ENCODE measurements at regions not wholly inside any gene's neighbourhood (a gene's known extent, or its start where the extent isn't known, plus 50 kb on each side); places are given as distances from the start of the nearest gene placed in this dataset.

DNA sequence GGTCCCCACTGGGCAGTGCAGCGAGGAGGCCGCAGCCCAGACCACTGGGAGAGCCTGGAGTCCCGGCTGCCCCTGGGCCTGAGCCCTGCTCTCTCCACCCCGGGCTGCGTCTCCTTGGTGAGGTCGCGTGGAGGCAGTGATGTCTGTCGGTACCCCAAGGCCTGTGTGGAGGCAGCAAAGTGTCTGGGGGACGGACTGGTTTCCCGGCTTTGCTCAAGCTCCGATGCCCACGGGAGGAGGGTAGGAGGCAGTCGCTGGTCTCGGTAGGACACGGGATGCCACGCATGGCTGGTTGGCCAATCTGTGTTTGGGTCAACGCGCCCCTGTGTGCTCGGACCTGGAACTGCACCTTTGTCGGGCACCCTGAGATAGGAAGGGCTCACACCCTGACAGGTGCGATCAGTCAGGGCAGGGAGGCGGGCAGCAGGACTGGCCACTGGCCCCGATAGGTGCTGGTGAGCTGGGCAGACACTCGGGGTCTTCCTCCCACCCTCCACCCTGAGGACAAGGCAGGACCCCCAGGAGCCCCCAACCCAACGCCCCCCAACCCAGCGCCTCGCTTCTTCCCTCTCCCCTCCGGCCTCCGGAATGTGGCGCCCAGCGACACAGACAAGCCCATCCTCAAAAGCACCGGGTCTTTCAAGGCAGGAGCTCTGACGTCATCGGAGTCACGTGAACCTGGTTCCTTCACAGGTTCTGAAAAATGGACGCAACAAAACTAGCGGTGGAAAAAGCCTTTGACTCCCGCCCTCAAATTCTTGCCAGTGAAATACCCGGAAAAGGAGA is 288.6 kb downstream of the NDUFA10 start:
- no peak overlapping the region for H3K9ac ChIP-seq (ENCODE audit: insufficient read depth, low read length, poor library complexity, severe bottlenecking)
- no peaks in the 10 kb centered on the region for H4K20me1 ChIP-seq (ENCODE audit: insufficient read depth, low read length)
- no peak for DNase-seq
- H3K79me2 ChIP-seq (ENCODE audit: insufficient read depth, low read length) = no peaks in the 10 kb centered on the region
- WGBS (ENCODE audit: insufficient coverage) = 96% methylated on average over 36 of the region's 39 CpGs
- H3K36me3 ChIP-seq (replicated peaks in 1 of 2; ENCODE audit: control insufficient read depth in 1 of 2, insufficient read depth in 2 of 2, low read length in 2 of 2) = no peaks in the 10 kb centered on the region
- intact Hi-C loops (cut with micrococcal nuclease) = no loop called here
- no peak overlapping the region for H3K4me2 ChIP-seq (replicated peaks; ENCODE audit: extremely low read depth, low read length, poor library complexity, severe bottlenecking)
- no peak overlapping the region for H2AFZ ChIP-seq (ENCODE audit: insufficient read depth, low read depth, low read length, poor library complexity, severe bottlenecking)
- H3K4me1 ChIP-seq (ENCODE audit: control insufficient read depth in 1 of 2, insufficient read depth in 2 of 2, low read length in 2 of 2) = no peaks in the 10 kb centered on the region
- Mint-ChIP-seq H3K9me3 (peaks cover 17 to 26% (median 20%) of the 10 kb centered on the region in 7 donors), H3K4me3 (no peak overlapping the region), H3K4me1 (no peaks in the 10 kb centered on the region), H3K36me3 (peaks cover 0 to 4% of the 10 kb centered on the region in 2 donors), H3K27ac (peak overlapping the region in 1 of 7 donors; percentile 52), H3K27me3 (ENCODE audit: low read depth in 3 of 3) (peaks cover 2 to 9% (median 5%) of the 10 kb centered on the region in 3 donors)
- H3K27ac ChIP-seq (ENCODE audit: low read depth in 1 of 2, low read length in 2 of 2) = no peak overlapping the region
- H3K4me3 ChIP-seq (replicated peaks in 1 of 3; ENCODE audit: low read depth in 2 of 3, low read length in 3 of 3) = no peak overlapping the region
- TF ChIP-seq, protein P1, sequence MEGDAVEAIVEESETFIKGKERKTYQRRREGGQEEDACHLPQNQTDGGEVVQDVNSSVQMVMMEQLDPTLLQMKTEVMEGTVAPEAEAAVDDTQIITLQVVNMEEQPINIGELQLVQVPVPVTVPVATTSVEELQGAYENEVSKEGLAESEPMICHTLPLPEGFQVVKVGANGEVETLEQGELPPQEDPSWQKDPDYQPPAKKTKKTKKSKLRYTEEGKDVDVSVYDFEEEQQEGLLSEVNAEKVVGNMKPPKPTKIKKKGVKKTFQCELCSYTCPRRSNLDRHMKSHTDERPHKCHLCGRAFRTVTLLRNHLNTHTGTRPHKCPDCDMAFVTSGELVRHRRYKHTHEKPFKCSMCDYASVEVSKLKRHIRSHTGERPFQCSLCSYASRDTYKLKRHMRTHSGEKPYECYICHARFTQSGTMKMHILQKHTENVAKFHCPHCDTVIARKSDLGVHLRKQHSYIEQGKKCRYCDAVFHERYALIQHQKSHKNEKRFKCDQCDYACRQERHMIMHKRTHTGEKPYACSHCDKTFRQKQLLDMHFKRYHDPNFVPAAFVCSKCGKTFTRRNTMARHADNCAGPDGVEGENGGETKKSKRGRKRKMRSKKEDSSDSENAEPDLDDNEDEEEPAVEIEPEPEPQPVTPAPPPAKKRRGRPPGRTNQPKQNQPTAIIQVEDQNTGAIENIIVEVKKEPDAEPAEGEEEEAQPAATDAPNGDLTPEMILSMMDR (IDR thresholded peaks at IDR 0.05) = no peak
- H3K9me3 ChIP-seq (replicated peaks in 1 of 2; ENCODE audit: control insufficient read depth in 1 of 2, insufficient read depth in 1 of 2, low read length in 2 of 2) = peaks cover 13 to 27% of the 10 kb centered on the region in 2 donors
- peaks cover 0 to 12% of the 10 kb centered on the region in 2 donors for H3K27me3 ChIP-seq (ENCODE audit: control insufficient read depth in 2 of 2, insufficient read depth in 2 of 2, low read length in 2 of 2)

DNA sequence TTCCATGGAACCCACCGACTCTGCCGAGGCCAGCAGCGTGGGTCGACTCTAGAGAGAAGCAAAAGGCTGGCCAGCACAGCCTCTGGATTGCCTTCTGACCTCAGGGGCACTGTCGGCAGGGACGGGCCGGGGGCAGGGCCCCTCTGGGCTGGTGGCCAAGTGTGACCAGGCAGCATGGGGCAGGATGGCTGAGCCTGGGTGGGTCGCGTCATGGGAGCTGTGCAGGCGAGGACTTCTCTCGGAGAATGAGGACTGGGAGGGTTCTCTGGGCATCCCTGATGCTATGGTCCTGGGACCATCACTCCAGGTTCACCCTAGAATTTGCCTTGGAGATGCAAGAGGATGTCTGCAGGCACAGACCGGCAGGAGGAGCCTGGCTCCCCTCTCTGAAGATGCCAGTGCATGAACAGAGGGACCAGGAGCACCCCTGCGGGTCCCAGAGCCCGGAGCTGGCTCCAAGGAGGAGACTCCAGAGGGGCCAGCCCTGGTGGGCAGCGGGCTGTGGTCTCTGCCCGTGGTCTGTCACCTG is 289.2 kb downstream of the NDUFA10 start:
- Histone ChIP-seq H3K36me3 (replicated peaks in 1 of 2; ENCODE audit: control insufficient read depth in 1 of 2, insufficient read depth in 2 of 2, low read length in 2 of 2) (no peaks in the 10 kb centered on the region), H3K9me3 (replicated peaks in 1 of 2; ENCODE audit: control insufficient read depth in 1 of 2, insufficient read depth in 1 of 2, low read length in 2 of 2) (peaks cover 13 to 27% of the 10 kb centered on the region in 2 donors), H3K4me3 (replicated peaks in 1 of 3; ENCODE audit: low read depth in 2 of 3, low read length in 3 of 3) (no peak overlapping the region), H3K9ac (ENCODE audit: insufficient read depth, low read length, poor library complexity, severe bottlenecking) (no peak overlapping the region), H3K79me2 (ENCODE audit: insufficient read depth, low read length) (no peaks in the 10 kb centered on the region), H2AFZ (ENCODE audit: insufficient read depth, low read depth, low read length, poor library complexity, severe bottlenecking) (no peak overlapping the region), H4K20me1 (ENCODE audit: insufficient read depth, low read length) (no peaks in the 10 kb centered on the region), H3K27ac (ENCODE audit: low read depth in 1 of 2, low read length in 2 of 2) (no peak overlapping the region), H3K27me3 (ENCODE audit: control insufficient read depth in 2 of 2, insufficient read depth in 2 of 2, low read length in 2 of 2) (peaks cover 0 to 12% of the 10 kb centered on the region in 2 donors), H3K4me2 (replicated peaks; ENCODE audit: extremely low read depth, low read length, poor library complexity, severe bottlenecking) (no peak overlapping the region), H3K4me1 (ENCODE audit: control insufficient read depth in 1 of 2, insufficient read depth in 2 of 2, low read length in 2 of 2) (no peaks in the 10 kb centered on the region)
- TF ChIP-seq, protein P1 (IDR thresholded peaks at IDR 0.05) = no peak
- Mint-ChIP-seq H3K27ac (no peak overlapping the region), H3K4me1 (no peaks in the 10 kb centered on the region), H3K36me3 (peaks cover 0 to 4% of the 10 kb centered on the region in 2 donors), H3K27me3 (ENCODE audit: low read depth in 3 of 3) (peaks cover 2 to 10% (median 5%) of the 10 kb centered on the region in 3 donors), H3K9me3 (peaks cover 17 to 26% (median 20%) of the 10 kb centered on the region in 7 donors), H3K4me3 (no peak overlapping the region)
- intact Hi-C loops (cut with micrococcal nuclease) = no loop called here
- 96% methylated on average over 16 of the region's 16 CpGs for WGBS (ENCODE audit: insufficient coverage)
- DNase-seq = no peak
